ENCODE measurements at regions not wholly inside any gene's neighbourhood (a gene's known extent, or its start where the extent isn't known, plus 50 kb on each side); places are given as distances from the start of the nearest gene placed in this dataset.
"Not testable (repeated sequence)": the region's sequence is repeated elsewhere in the genome, so short reads cannot be mapped to it uniquely, and the experiment has no call there.

GRCh38 chr3:75372964-75373363, 291.2 kb upstream of the FRG2C start:
- not testable (repeated sequence) for DNase-seq; H3K4me1 ChIP-seq; H3K36me3 ChIP-seq; H3K4me3 ChIP-seq (ENCODE audit: low read depth, low read length); H3K9me3 ChIP-seq; H3K27me3 ChIP-seq

- not testable (repeated sequence) for H3K36me3 ChIP-seq; H3K4me1 ChIP-seq; H3K9me3 ChIP-seq; DNase-seq; H3K4me3 ChIP-seq (ENCODE audit: low read depth, low read length); H3K27me3 ChIP-seq
These were observed 284.3 kb upstream of the FRG2C start for GRCh38 chr3:75379840-75380239.

GRCh38 chr3:75380276-75380771, 283.8 kb upstream of the FRG2C start:
- no peak for TF ChIP-seq CTCF (IDR thresholded peaks at IDR 0.05; ENCODE audit: low read depth, low read length)
- H3K27me3 ChIP-seq: no peaks in the 10 kb centered on the region
- no peaks in the 10 kb centered on the region; the same call in 1 of the 2 replicates for H3K9me3 ChIP-seq
- no peaks in the 10 kb centered on the region for H3K36me3 ChIP-seq
- DNase-seq: no peak
- no peak overlapping the region for H3K4me3 ChIP-seq (ENCODE audit: low read depth, low read length)
- no peaks in the 10 kb centered on the region for H3K4me1 ChIP-seq

GRCh38 chr3:75384016-75384415, 280.1 kb upstream of the FRG2C start:
- H3K9me3 ChIP-seq; H3K36me3 ChIP-seq; H3K4me3 ChIP-seq (ENCODE audit: low read depth, low read length); DNase-seq; H3K27me3 ChIP-seq; H3K4me1 ChIP-seq: not testable (repeated sequence)

GRCh38 chr3:75388486-75389124, 275.5 kb upstream of the FRG2C start:
- not testable (repeated sequence) for H3K27me3 ChIP-seq; H3K4me3 ChIP-seq (ENCODE audit: low read depth, low read length); H3K9me3 ChIP-seq; H3K36me3 ChIP-seq; DNase-seq; H3K4me1 ChIP-seq

GRCh38 chr3:75393288-75393694, 270.8 kb upstream of the FRG2C start:
- not testable (repeated sequence) for H3K9me3 ChIP-seq

GRCh38 chr3:75394102-75394501, 270.0 kb upstream of the FRG2C start:
- H3K9me3 ChIP-seq; H3K27me3 ChIP-seq; H3K4me1 ChIP-seq; H3K4me3 ChIP-seq (ENCODE audit: low read depth, low read length); H3K36me3 ChIP-seq; DNase-seq: not testable (repeated sequence)

More at GRCh38 chr3:75393288-75393694, 270.8 kb upstream of the FRG2C start:
- not testable (repeated sequence) for H3K36me3 ChIP-seq; H3K27me3 ChIP-seq; H3K4me1 ChIP-seq; DNase-seq; H3K4me3 ChIP-seq (ENCODE audit: low read depth, low read length)

GRCh38 chr3:75394562-75395360, 269.4 kb upstream of the FRG2C start:
- H3K4me1 ChIP-seq; H3K9me3 ChIP-seq; H3K36me3 ChIP-seq; H3K4me3 ChIP-seq (ENCODE audit: low read depth, low read length); H3K27me3 ChIP-seq; DNase-seq: not testable (repeated sequence)

- H3K27me3 ChIP-seq: no peaks in the 10 kb centered on the region
- TF ChIP-seq CTCF (IDR thresholded peaks at IDR 0.05; ENCODE audit: low read depth, low read length): no peak
- H3K4me3 ChIP-seq (ENCODE audit: low read depth, low read length): no peak overlapping the region
- H3K36me3 ChIP-seq: no peaks in the 10 kb centered on the region
- H3K9me3 ChIP-seq: no peaks in the 10 kb centered on the region
- no peak for DNase-seq
- H3K4me1 ChIP-seq: no peaks in the 10 kb centered on the region
These were observed 268.4 kb upstream of the FRG2C start for GRCh38 chr3:75395580-75396315.
